ENCODE measurements at regions not wholly inside any gene's neighbourhood (a gene's known extent, or its start where the extent isn't known, plus 50 kb on each side); places are given as distances from the start of the nearest gene placed in this dataset.
"Not testable (repeated sequence)": the region's sequence is repeated elsewhere in the genome, so short reads cannot be mapped to it uniquely, and the experiment has no call there.

GRCh38 chr1:228887960-228888359, 152.7 kb downstream of the RHOU start:
- TF ChIP-seq CTCF (IDR thresholded peaks at IDR 0.05), result no peak
- Mint-ChIP-seq H3K27me3 (peaks cover 4% of the 10 kb centered on the region), H3K36me3 (ENCODE audit: low read depth) (no peaks in the 10 kb centered on the region), H3K9me3 (peaks cover 9% of the 10 kb centered on the region), H3K4me3 (no peak overlapping the region), H3K27ac (no peak overlapping the region), H3K4me1 (no peaks in the 10 kb centered on the region)
- ChIA-PET POLR2A (no interaction called here), CTCF (no interaction called here)
- ATAC-seq (ENCODE audit: low read depth) (no peak), DNase-seq (no peak)
- intact Hi-C loops (cut with micrococcal nuclease), result no loop called here

DNA sequence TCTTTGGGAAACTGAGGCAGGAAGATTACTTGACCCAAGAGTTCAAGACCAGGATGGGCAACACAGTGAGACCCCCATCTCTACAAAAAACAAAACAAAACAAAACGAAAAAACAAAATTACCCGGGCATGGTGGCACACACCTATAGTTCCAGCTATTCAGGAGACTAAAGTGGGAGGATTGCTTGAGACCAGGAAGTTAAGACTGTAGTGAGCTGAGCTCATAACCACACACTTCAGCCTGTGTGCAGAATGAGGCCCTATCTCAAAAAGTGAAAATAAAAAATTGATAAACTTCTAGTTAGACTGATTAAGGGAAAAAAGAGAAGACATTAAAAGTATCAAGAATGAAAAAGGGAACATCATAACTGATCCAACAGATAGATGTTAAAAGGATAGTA, 154.0 kb downstream of the RHOU start:
- Mint-ChIP-seq H3K27me3 (peaks cover 4% of the 10 kb centered on the region), H3K4me3 (no peak overlapping the region), H3K9me3 (peaks cover 2% of the 10 kb centered on the region), H3K36me3 (ENCODE audit: low read depth) (no peaks in the 10 kb centered on the region), H3K4me1 (no peaks in the 10 kb centered on the region), H3K27ac (no peak overlapping the region)
- CTCF ChIA-PET, result no interaction called here
- intact Hi-C loops (cut with micrococcal nuclease), result no loop called here
- TF ChIP-seq CTCF (IDR thresholded peaks at IDR 0.05), result no peak
- POLR2A ChIA-PET, result no interaction called here
- DNase-seq (no peak), ATAC-seq (ENCODE audit: low read depth) (no peak)

- ATAC-seq (ENCODE audit: low read depth) (no peak), DNase-seq (no peak)
- Mint-ChIP-seq H3K27ac (no peak overlapping the region), H3K4me1 (no peaks in the 10 kb centered on the region), H3K9me3 (no peaks in the 10 kb centered on the region), H3K27me3 (peaks cover 2% of the 10 kb centered on the region), H3K4me3 (no peak overlapping the region), H3K36me3 (ENCODE audit: low read depth) (no peaks in the 10 kb centered on the region)
- no peak for TF ChIP-seq CTCF (IDR thresholded peaks at IDR 0.05)
- intact Hi-C loops (cut with micrococcal nuclease), result no loop called here
- ChIA-PET POLR2A (no interaction called here), CTCF (no interaction called here)
Measured at GRCh38 chr1:228891272-228892034, 156.2 kb downstream of the RHOU start.

DNA sequence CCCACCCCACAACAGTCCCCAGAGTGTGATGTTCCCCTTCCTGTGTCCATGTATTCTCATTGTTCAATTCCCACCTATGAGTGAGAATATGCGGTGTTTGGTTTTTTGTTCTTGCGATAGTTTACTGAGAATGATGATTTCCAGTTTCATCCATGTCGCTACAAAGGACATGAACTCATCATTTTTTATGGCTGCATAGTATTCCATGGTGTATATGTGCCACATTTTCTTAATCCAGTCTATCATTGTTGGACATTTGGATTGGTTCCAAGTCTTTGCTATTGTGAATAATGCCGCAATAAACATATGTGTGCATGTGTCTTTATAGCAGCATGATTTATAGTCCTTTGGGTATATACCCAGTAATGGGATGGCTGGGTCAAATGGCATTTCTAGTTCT, 156.9 kb downstream of the RHOU start:
- CTCF ChIA-PET; H3K4me1 Mint-ChIP-seq; H3K27me3 Mint-ChIP-seq; H3K9me3 Mint-ChIP-seq; DNase-seq; ATAC-seq (ENCODE audit: low read depth); H3K27ac Mint-ChIP-seq; intact Hi-C loops (cut with micrococcal nuclease); H3K4me3 Mint-ChIP-seq; H3K36me3 Mint-ChIP-seq (ENCODE audit: low read depth); POLR2A ChIA-PET: not testable (repeated sequence)

DNA sequence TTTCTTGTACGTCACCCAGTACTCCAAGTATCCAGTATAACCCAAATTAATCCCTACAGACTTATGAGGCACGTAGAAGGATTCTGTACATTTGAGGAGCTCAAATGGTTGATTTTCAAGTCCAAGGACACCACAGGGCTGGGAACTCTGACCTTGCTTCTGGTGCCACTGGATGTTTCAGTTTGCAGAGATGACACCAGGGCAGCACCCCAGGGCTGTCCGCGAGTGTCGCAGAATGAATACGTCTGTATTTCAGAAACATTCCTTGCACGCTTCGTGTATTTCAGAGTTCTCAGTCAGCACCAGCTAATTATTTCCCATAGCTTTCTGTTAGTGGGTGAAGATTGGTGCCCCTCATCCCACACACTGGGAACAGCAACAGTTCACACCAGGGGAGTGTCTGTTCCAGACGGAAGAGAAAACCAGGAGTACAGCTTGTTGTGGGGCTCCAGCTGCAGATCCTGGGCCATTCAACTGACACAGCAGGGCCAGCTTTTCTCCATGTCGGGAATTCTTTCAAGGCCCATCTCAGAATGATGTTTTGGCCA, 159.2 kb downstream of the RHOU start:
- CTCF ChIA-PET, result no interaction called here
- Mint-ChIP-seq H3K4me3 (no peak overlapping the region), H3K9me3 (no peaks in the 10 kb centered on the region)

More for the DNA sequence above, 159.2 kb downstream of the RHOU start:
- Mint-ChIP-seq H3K36me3 (ENCODE audit: low read depth) (no peaks in the 10 kb centered on the region), H3K27ac (no peak overlapping the region), H3K4me1 (peaks cover 8% of the 10 kb centered on the region), H3K27me3 (no peaks in the 10 kb centered on the region)
- intact Hi-C loops (cut with micrococcal nuclease), result no loop called here
- DNase-seq, result no peak
- POLR2A ChIA-PET, result no interaction called here
- TF ChIP-seq CTCF (IDR thresholded peaks at IDR 0.05), result no peak
- ATAC-seq (ENCODE audit: low read depth), result no peak

All from activated B cell treated with CpG ODN at 0.5 μM for 24 hours (primary cell).